Ascending aorta (tissue), 2 donors: ENCODE measurements at regions not wholly inside any gene's neighbourhood (a gene's known extent, or its start where the extent isn't known, plus 50 kb on each side); places are given as distances from the start of the nearest gene placed in this dataset.

Source experiments
- DNase-seq, 2 donors: peaks; one replicate each; pipeline ENCODE4 v3.0.0-alpha.2; 2019; ENCODE audit warnings: low spot score in 2 of 2
- H3K27ac ChIP-seq, 2 donors: fragments of 200-600 bp; sonication (generic); one replicate each; pipeline ENCODE4 v1.5.1; 2016 to 2017; ENCODE audit warnings: mild to moderate bottlenecking in 1 of 2
- H3K27me3 ChIP-seq: fragments of 200-600 bp; sonication (generic); one replicate; pipeline ENCODE4 v1.5.1; 2017
- H3K36me3 ChIP-seq, 2 donors: fragments of 200-600 bp; sonication (generic); one replicate each; pipeline ENCODE4 v1.5.1; 2016
- H3K4me1 ChIP-seq, 2 donors: fragments of 200-600 bp; sonication (generic); one replicate each; pipeline ENCODE4 v1.5.1; 2016 to 2017; ENCODE audit warnings: mild to moderate bottlenecking in 1 of 2
- H3K4me3 ChIP-seq, 2 donors: fragments of 200-600 bp; sonication (generic); one replicate each; pipeline ENCODE4 v1.5.1; 2016 to 2017; ENCODE audit warnings: mild to moderate bottlenecking in 1 of 2
- H3K9me3 ChIP-seq, 2 donors: fragments of 200-600 bp; sonication (generic); one replicate each; pipeline ENCODE4 v1.5.1; 2016
- CTCF ChIP-seq, 3 experiments: fragments of 200-600 bp in 2 of 3; fragments of 450-650 bp in 1 of 3; sonication (generic) in 2 of 3; IDR thresholded peaks; one replicate each; pipeline ENCODE4 v1.5.1; 2016 to 2019; ENCODE audit warnings: antibody characterized with exemption in 3 of 3, mild to moderate bottlenecking in 1 of 3, moderate library complexity in 1 of 3
- intact Hi-C: fragments of 100-400 bp; cut with DNase I; formaldehyde crosslinking; loops from one replicate; pipeline ENCODE4 v1.15.1; 2023

GRCh38 chr12:63266988-63267387, 116.0 kb upstream of the AVPR1A start:
- intact Hi-C loops = no loop called here
- Histone ChIP-seq H3K36me3 (no peaks in the 10 kb centered on the region), H3K4me3 (no peak overlapping the region), H3K4me1 (no peaks in the 10 kb centered on the region), H3K27me3 (no peaks in the 10 kb centered on the region), H3K9me3 (peaks cover 3 to 26% of the 10 kb centered on the region in 2 donors), H3K27ac (no peak overlapping the region)
- no peak for DNase-seq
- no peak for TF ChIP-seq CTCF (IDR thresholded peaks at IDR 0.05)

GRCh38 chr12:63264629-63265028, 113.6 kb upstream of the AVPR1A start:
- H3K27me3 ChIP-seq = no peaks in the 10 kb centered on the region
- DNase-seq = no peak
- no peaks in the 10 kb centered on the region for H3K36me3 ChIP-seq
- H3K27ac ChIP-seq = no peak overlapping the region
- intact Hi-C loops = no loop called here
- H3K4me1 ChIP-seq = no peaks in the 10 kb centered on the region
- peaks cover 3 to 26% of the 10 kb centered on the region in 2 donors for H3K9me3 ChIP-seq
- H3K4me3 ChIP-seq = no peak overlapping the region
- no peak for TF ChIP-seq CTCF (IDR thresholded peaks at IDR 0.05)

GRCh38 chr12:63250486-63250885, 99.5 kb upstream of the AVPR1A start:
- Histone ChIP-seq H3K4me1 (no peaks in the 10 kb centered on the region), H3K4me3 (no peak overlapping the region), H3K36me3 (no peaks in the 10 kb centered on the region), H3K27me3 (no peaks in the 10 kb centered on the region), H3K9me3 (no peaks in the 10 kb centered on the region), H3K27ac (no peak overlapping the region)
- intact Hi-C loops = no loop called here
- DNase-seq = no peak
- TF ChIP-seq CTCF (IDR thresholded peaks at IDR 0.05) = no peak

GRCh38 chr12:63238892-63239291, 87.9 kb upstream of the AVPR1A start:
- no peaks in the 10 kb centered on the region for H3K36me3 ChIP-seq
- TF ChIP-seq CTCF (IDR thresholded peaks at IDR 0.05) = no peak
- no peak for DNase-seq
- peaks cover 0 to 4% of the 10 kb centered on the region in 2 donors for H3K9me3 ChIP-seq
- H3K27ac ChIP-seq = no peak overlapping the region
- no peak overlapping the region for H3K4me3 ChIP-seq
- intact Hi-C loops = no loop called here
- H3K27me3 ChIP-seq = no peaks in the 10 kb centered on the region
- H3K4me1 ChIP-seq = no peaks in the 10 kb centered on the region

- TF ChIP-seq CTCF (IDR thresholded peaks at IDR 0.05) = no peak
- Histone ChIP-seq H3K27ac (no peak overlapping the region), H3K4me3 (no peak overlapping the region), H3K36me3 (no peaks in the 10 kb centered on the region), H3K4me1 (no peaks in the 10 kb centered on the region), H3K9me3 (no peaks in the 10 kb centered on the region), H3K27me3 (no peaks in the 10 kb centered on the region)
- intact Hi-C loops = no loop called here
- no peak for DNase-seq
Measured at GRCh38 chr12:63232896-63233295, 81.9 kb upstream of the AVPR1A start.

- TF ChIP-seq CTCF (IDR thresholded peaks at IDR 0.05) = no peak
- Histone ChIP-seq H3K9me3 (no peaks in the 10 kb centered on the region), H3K4me3 (no peak overlapping the region)
Measured at GRCh38 chr12:63228853-63229252, 77.9 kb upstream of the AVPR1A start.

More at GRCh38 chr12:63228853-63229252, 77.9 kb upstream of the AVPR1A start:
- intact Hi-C loops = no loop called here
- Histone ChIP-seq H3K36me3 (no peaks in the 10 kb centered on the region), H3K4me1 (no peaks in the 10 kb centered on the region), H3K27ac (no peak overlapping the region), H3K27me3 (no peaks in the 10 kb centered on the region)
- DNase-seq = no peak
